Astrocyte of the spinal cord (primary cell): ENCODE measurements at regions not wholly inside any gene's neighbourhood (a gene's known extent, or its start where the extent isn't known, plus 50 kb on each side); places are given as distances from the start of the nearest gene placed in this dataset.

Experiments
- DNase-seq: peaks from one replicate; pipeline ENCODE4 v3.0.0; 2011; ENCODE audit warnings: low read depth, low spot score
- H3K4me3 ChIP-seq: 2 replicates; pipeline ENCODE4 v1.5.1; 2011; ENCODE audit warnings: low read depth, mild to moderate bottlenecking, low read length, moderate library complexity
- CTCF ChIP-seq: IDR thresholded peaks from 2 replicates; pipeline ENCODE4 v1.5.1; 2012; ENCODE audit warnings: low read depth, mild to moderate bottlenecking, low read length, inconsistent platforms
- in situ Hi-C: cut with HindIII; loops from 2 replicates; pipeline ENCODE4 v1.10.0; 2017; ENCODE audit warnings: low sequenced_read_pairs

GRCh38 chr1:200242110-200243041 lies 167.5 kb downstream of the ZNF281 start:
- in situ Hi-C loops, result no loop called here
- DNase-seq, result no peak
- peak overlapping the region; percentile 2 for H3K4me3 ChIP-seq
- TF ChIP-seq CTCF, result no peak

- TF ChIP-seq CTCF, result no peak
- no peak overlapping the region for H3K4me3 ChIP-seq
- no peak for DNase-seq
- in situ Hi-C loops, result no loop called here
Observed at GRCh38 chr1:200240656-200241055, 169.2 kb downstream of the ZNF281 start.

- no peak for TF ChIP-seq CTCF
- H3K4me3 ChIP-seq, result no peak overlapping the region
- in situ Hi-C loops, result no loop called here
- no peak for DNase-seq
Observed at GRCh38 chr1:200238311-200238710, 171.5 kb downstream of the ZNF281 start.

- no peak for DNase-seq
- in situ Hi-C loops, result no loop called here
- no peak overlapping the region for H3K4me3 ChIP-seq
- TF ChIP-seq CTCF, result no peak
Observed at GRCh38 chr1:200237066-200237465, 172.8 kb downstream of the ZNF281 start.

- in situ Hi-C loops, result no loop called here
- TF ChIP-seq CTCF, result no peak
- no peak for DNase-seq
- H3K4me3 ChIP-seq, result no peak overlapping the region
Observed at GRCh38 chr1:200234938-200235337, 174.9 kb downstream of the ZNF281 start.

GRCh38 chr1:200233393-200233792 lies 176.4 kb downstream of the ZNF281 start:
- no peak for TF ChIP-seq CTCF
- DNase-seq, result peak; percentile 63
- in situ Hi-C loops, result no loop called here
- no peak overlapping the region for H3K4me3 ChIP-seq
